Keratinocyte (primary cell): ENCODE measurements at regions not wholly inside any gene's neighbourhood (a gene's known extent, or its start where the extent isn't known, plus 50 kb on each side); places are given as distances from the start of the nearest gene placed in this dataset.

Source experiments
- DNase-seq: peaks from one replicate; pipeline ENCODE4 v3.0.0-alpha.2; 2011; ENCODE audit warnings: low read depth, missing footprints, low spot score
- FAIRE-seq: peaks from 2 replicates; lab custom pipeline; 2011; peaks lifted over from hg19 to GRCh38; lab: Jason Lieb, UNC
- H2AFZ ChIP-seq: 2 replicates; pipeline ENCODE4 v1.6.0; 2012; ENCODE audit warnings: low read length, control low read depth, inconsistent platforms; ENCODE audit not compliant: control insufficient read depth
- H3K27ac ChIP-seq: 2 replicates; pipeline ENCODE4 v1.5.1; 2011; ENCODE audit warnings: low read length; ENCODE audit not compliant: control insufficient read depth, insufficient read depth
- H3K27me3 ChIP-seq: 3 replicates; pipeline ENCODE4 v1.6.0; 2011; ENCODE audit warnings: low read length; ENCODE audit not compliant: control insufficient read depth, insufficient read depth; ENCODE audit errors: extremely low read depth
- H3K36me3 ChIP-seq, 2 experiments: 2 replicates in 1 of 2; 3 replicates in 1 of 2; pipeline ENCODE4 v1.5.1; 2011; ENCODE audit warnings: low read length in 2 of 2, mild to moderate bottlenecking in 1 of 2; ENCODE audit not compliant: control insufficient read depth in 2 of 2, insufficient read depth in 2 of 2; ENCODE audit errors: extremely low read depth in 1 of 2
- H3K4me1 ChIP-seq: 3 replicates; pipeline ENCODE4 v1.5.1; 2011; ENCODE audit warnings: low read length; ENCODE audit not compliant: control insufficient read depth, insufficient read depth; ENCODE audit errors: extremely low read depth
- H3K4me2 ChIP-seq: 3 replicates; pipeline ENCODE4 v1.6.0; 2011; ENCODE audit warnings: low read depth, low read length; ENCODE audit not compliant: control insufficient read depth, insufficient read depth; ENCODE audit errors: extremely low read depth
- H3K4me3 ChIP-seq, 3 experiments: fragments of 200-600 bp in 1 of 3; sonication (generic) in 1 of 3; 2 replicates in 2 of 3; 3 replicates in 1 of 3; pipeline ENCODE4 v1.5.1; 2011 to 2016; ENCODE audit warnings: low read length in 3 of 3, mild to moderate bottlenecking in 3 of 3, control low read depth in 2 of 3, inconsistent platforms in 1 of 3, low read depth in 1 of 3, mixed read lengths in 1 of 3, mixed run types in 1 of 3, moderate library complexity in 1 of 3; ENCODE audit not compliant: control insufficient read depth in 2 of 3, insufficient read depth in 2 of 3; ENCODE audit errors: extremely low read depth in 1 of 3
- H3K79me2 ChIP-seq: 2 replicates; pipeline ENCODE4 v1.6.0; 2012; ENCODE audit warnings: low read length; ENCODE audit not compliant: control insufficient read depth, insufficient read depth
- H3K9ac ChIP-seq: 3 replicates; pipeline ENCODE4 v1.6.0; 2011; ENCODE audit warnings: low read length; ENCODE audit not compliant: control insufficient read depth, insufficient read depth; ENCODE audit errors: extremely low read depth
- H3K9me1 ChIP-seq: 3 replicates; pipeline ENCODE4 v1.6.0; 2011; ENCODE audit warnings: low read length; ENCODE audit not compliant: control insufficient read depth, insufficient read depth; ENCODE audit errors: extremely low read depth
- H3K9me3 ChIP-seq: 2 replicates; pipeline ENCODE4 v1.5.1; 2012; ENCODE audit warnings: low read depth, low read length; ENCODE audit not compliant: control insufficient read depth
- H4K20me1 ChIP-seq: 3 replicates; pipeline ENCODE4 v1.6.0; 2011; ENCODE audit warnings: low read length; ENCODE audit not compliant: control insufficient read depth, insufficient read depth; ENCODE audit errors: extremely low read depth
- CTCF ChIP-seq, 3 experiments: IDR thresholded peaks in 1 of 3; conservative IDR thresholded peaks in 1 of 3; optimal IDR thresholded peaks in 1 of 3; 2 replicates in 2 of 3; 3 replicates in 1 of 3; pipeline versions ENCODE3 to v1.5.1; 2011; ENCODE audit warnings: low read length in 3 of 3, mild to moderate bottlenecking in 3 of 3, moderate library complexity in 2 of 3, control low read depth in 1 of 3, inconsistent platforms in 1 of 3; ENCODE audit not compliant: insufficient read depth in 2 of 3; ENCODE audit errors: extremely low read depth in 1 of 3
- EZH2 ChIP-seq: IDR thresholded peaks from one replicate; pipeline ENCODE4 v1.6.1; 2012; ENCODE audit warnings: inconsistent platforms, mild to moderate bottlenecking, low read length, moderate library complexity
- dilution Hi-C: fragments of 300-500 bp; cut with MboI; formaldehyde crosslinking; loops from one replicate; pipeline ENCODE4 v1.7.0; 2020; ENCODE audit warnings: low sequenced_read_pairs; ENCODE audit not compliant: extremely low pct_ligation_motif_present

- TF ChIP-seq CTCF (optimal IDR thresholded peaks at IDR 0.05 in 1 of 3, IDR thresholded peaks at IDR 0.05 in 1 of 3, conservative IDR thresholded peaks at IDR 0.05 in 1 of 3; ENCODE audit: extremely low read depth in 1 of 3, insufficient read depth in 2 of 3, low read length in 3 of 3), result no peak
- Histone ChIP-seq H3K27me3 (no peaks in the 10 kb centered on the region), H2AFZ (no peak overlapping the region), H3K9ac (no peak overlapping the region), H3K4me2 (no peak overlapping the region), H4K20me1 (no peaks in the 10 kb centered on the region), H3K79me2 (no peaks in the 10 kb centered on the region), H3K9me3 (no peaks in the 10 kb centered on the region), H3K27ac (no peak overlapping the region), H3K4me3 (no peak overlapping the region), H3K4me1 (no peaks in the 10 kb centered on the region), H3K36me3 (no peaks in the 10 kb centered on the region), H3K9me1 (no peaks in the 10 kb centered on the region)
- no peak for DNase-seq
- dilution Hi-C loops, result no loop called here
- FAIRE-seq, result no peak
These were observed 497.2 kb upstream of the CDH4 start for GRCh38 chr20:60754856-60755255.

GRCh38 chr20:60759651-60760050 is 492.4 kb upstream of the CDH4 start:
- H3K4me2 ChIP-seq, result no peak overlapping the region
- no peak for FAIRE-seq
- H3K27ac ChIP-seq, result no peak overlapping the region
- no peaks in the 10 kb centered on the region for H3K9me3 ChIP-seq
- H3K4me1 ChIP-seq, result no peaks in the 10 kb centered on the region
- no peak overlapping the region for H3K4me3 ChIP-seq
- no peaks in the 10 kb centered on the region for H4K20me1 ChIP-seq
- peaks cover 5% of the 10 kb centered on the region for H3K27me3 ChIP-seq
- dilution Hi-C loops, result no loop called here
- TF ChIP-seq EZH2, result no peak
- no peak for TF ChIP-seq CTCF (optimal IDR thresholded peaks at IDR 0.05 in 1 of 3, IDR thresholded peaks at IDR 0.05 in 1 of 3, conservative IDR thresholded peaks at IDR 0.05 in 1 of 3; ENCODE audit: extremely low read depth in 1 of 3, insufficient read depth in 2 of 3, low read length in 3 of 3)
- no peaks in the 10 kb centered on the region for H3K36me3 ChIP-seq
- no peak overlapping the region for H3K9ac ChIP-seq
- H3K79me2 ChIP-seq, result no peaks in the 10 kb centered on the region
- no peak for DNase-seq
- H2AFZ ChIP-seq, result no peak overlapping the region
- H3K9me1 ChIP-seq, result no peaks in the 10 kb centered on the region
